ENCODE measurements at regions not wholly inside any gene's neighbourhood (a gene's known extent, or its start where the extent isn't known, plus 50 kb on each side); places are given as distances from the start of the nearest gene placed in this dataset.
A peak's percentile ranks its signal among the peaks of the same experiment; 100 is the strongest.

DNA sequence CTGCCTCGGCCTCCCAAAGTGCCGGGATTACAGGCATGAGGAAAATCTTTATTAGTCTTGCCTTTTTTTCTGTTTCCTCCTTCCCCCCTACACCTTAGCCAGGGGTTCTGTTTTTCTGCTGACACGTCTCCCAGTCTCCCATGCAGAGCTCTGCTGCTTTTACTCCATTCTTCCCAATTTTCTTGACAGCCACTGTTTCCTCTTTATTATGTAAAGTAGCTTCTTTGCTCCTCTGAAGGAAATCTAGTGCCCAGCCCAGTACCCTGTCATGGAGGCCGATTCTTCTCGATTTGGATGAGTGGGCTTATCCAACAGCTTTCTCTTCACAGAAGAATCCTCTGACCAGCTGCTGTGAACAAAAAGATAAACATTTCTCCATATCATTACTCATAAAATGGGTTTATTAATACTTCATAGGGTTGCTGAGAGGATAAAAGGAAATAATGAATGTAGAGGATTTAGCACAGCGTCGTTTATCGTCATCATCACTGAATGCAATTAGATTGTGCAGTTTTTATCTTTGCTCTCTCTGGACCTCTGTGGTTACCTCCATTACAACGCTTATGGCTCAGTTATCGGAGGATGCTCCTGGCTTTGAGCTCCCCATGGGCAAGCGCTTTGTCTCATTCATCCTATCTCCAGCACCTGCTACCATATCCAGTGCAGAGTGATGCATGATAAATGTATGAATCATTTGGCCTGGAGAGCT, 375.6 kb upstream of the C11orf87 start:
- FAIRE-seq (peak; percentile 18), DNase-seq (ENCODE audit: low read depth) (no peak)
- no peak overlapping the region for H3K4me3 ChIP-seq (ENCODE audit: low read depth, low read length)
- H3K27me3 ChIP-seq (ENCODE audit: control insufficient read depth, insufficient read depth, low read length), result no peaks in the 10 kb centered on the region
- H3K36me3 ChIP-seq (ENCODE audit: control insufficient read depth, insufficient read depth, low read length), result no peaks in the 10 kb centered on the region
- TF ChIP-seq, protein P1, sequence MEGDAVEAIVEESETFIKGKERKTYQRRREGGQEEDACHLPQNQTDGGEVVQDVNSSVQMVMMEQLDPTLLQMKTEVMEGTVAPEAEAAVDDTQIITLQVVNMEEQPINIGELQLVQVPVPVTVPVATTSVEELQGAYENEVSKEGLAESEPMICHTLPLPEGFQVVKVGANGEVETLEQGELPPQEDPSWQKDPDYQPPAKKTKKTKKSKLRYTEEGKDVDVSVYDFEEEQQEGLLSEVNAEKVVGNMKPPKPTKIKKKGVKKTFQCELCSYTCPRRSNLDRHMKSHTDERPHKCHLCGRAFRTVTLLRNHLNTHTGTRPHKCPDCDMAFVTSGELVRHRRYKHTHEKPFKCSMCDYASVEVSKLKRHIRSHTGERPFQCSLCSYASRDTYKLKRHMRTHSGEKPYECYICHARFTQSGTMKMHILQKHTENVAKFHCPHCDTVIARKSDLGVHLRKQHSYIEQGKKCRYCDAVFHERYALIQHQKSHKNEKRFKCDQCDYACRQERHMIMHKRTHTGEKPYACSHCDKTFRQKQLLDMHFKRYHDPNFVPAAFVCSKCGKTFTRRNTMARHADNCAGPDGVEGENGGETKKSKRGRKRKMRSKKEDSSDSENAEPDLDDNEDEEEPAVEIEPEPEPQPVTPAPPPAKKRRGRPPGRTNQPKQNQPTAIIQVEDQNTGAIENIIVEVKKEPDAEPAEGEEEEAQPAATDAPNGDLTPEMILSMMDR (IDR thresholded peaks at IDR 0.05; ENCODE audit: insufficient read depth, low read length, severe bottlenecking), result no peak

DNA sequence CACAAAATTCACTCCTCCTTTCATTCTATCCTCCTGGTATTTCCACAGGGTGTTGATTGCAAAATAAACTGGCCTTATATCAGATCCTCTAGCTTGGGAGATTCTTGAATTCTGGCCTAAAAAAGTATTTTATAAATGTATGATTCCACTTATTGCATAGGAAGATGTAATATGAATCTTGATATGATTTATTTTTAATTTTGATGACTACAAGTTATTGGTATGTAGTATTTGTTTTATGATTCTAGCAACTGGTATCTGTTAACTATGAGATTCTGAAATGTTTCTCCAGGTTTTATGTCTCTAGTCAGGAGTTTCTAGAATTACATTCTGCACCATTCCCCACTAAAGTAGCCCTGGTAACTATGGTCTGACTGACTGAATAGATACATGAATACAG, 373.9 kb upstream of the C11orf87 start:
- H3K27me3 ChIP-seq (ENCODE audit: control insufficient read depth, insufficient read depth, low read length), result no peaks in the 10 kb centered on the region
- DNase-seq (ENCODE audit: low read depth) (no peak), FAIRE-seq (no peak)

GRCh38 chr11:109051200-109051599, 370.8 kb upstream of the C11orf87 start:
- no peaks in the 10 kb centered on the region for H3K27me3 ChIP-seq (ENCODE audit: control insufficient read depth, insufficient read depth, low read length)
- no peak for FAIRE-seq
- DNase-seq (ENCODE audit: low read depth), result no peak
- no peaks in the 10 kb centered on the region for H3K36me3 ChIP-seq (ENCODE audit: control insufficient read depth, insufficient read depth, low read length)
- H3K4me3 ChIP-seq (ENCODE audit: low read depth, low read length), result no peak overlapping the region
- TF ChIP-seq, protein P1 (IDR thresholded peaks at IDR 0.05; ENCODE audit: insufficient read depth, low read length, severe bottlenecking), result no peak

More for the DNA sequence above, 373.9 kb upstream of the C11orf87 start:
- no peak overlapping the region for H3K4me3 ChIP-seq (ENCODE audit: low read depth, low read length)
- TF ChIP-seq, protein P1 (IDR thresholded peaks at IDR 0.05; ENCODE audit: insufficient read depth, low read length, severe bottlenecking), result no peak
- H3K36me3 ChIP-seq (ENCODE audit: control insufficient read depth, insufficient read depth, low read length), result no peaks in the 10 kb centered on the region

DNA sequence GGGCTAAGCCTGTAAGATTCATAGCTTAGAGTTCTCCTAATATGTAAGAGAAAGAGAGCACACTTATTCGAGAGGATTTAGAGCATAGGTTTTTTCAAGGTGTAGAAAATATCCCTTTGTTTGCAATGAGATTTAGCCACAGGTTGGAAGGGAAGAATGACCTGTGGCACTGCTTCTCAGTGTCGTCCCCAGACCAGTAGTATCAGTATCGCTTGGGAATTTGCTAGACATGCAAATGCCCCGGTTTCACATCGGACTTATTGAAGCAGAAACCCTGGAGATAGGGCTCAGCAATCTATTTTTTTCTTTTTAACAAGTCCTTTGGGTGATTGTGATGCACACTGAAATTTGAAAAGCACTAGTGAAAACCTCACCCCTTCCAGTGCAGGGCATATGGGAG, 362.6 kb upstream of the C11orf87 start:
- TF ChIP-seq, protein P1 (IDR thresholded peaks at IDR 0.05; ENCODE audit: insufficient read depth, low read length, severe bottlenecking), result no peak
- FAIRE-seq (no peak), DNase-seq (ENCODE audit: low read depth) (no peak)
- Histone ChIP-seq H3K4me3 (ENCODE audit: low read depth, low read length) (no peak overlapping the region), H3K36me3 (ENCODE audit: control insufficient read depth, insufficient read depth, low read length) (no peaks in the 10 kb centered on the region), H3K27me3 (ENCODE audit: control insufficient read depth, insufficient read depth, low read length) (no peaks in the 10 kb centered on the region)

DNA sequence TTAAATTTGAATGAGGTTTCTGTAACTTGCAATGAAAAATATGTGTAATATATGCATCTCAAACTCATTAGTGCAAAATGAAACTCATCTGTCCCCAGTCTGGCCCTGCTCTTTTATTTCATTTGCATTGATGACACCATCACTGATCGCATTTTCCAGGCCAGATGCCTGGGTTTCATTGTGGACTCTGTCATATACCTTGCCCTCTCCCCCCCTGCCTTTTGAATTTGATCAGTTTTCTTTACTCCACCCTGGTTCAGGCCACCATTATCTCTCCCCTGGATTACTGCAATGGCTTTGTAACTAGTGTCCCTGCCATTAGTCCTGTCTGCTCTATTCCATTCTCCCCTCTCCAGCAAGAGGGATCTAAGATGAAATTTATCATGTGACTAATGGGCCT, 360.6 kb upstream of the C11orf87 start:
- DNase-seq (ENCODE audit: low read depth), result no peak
- H3K4me3 ChIP-seq (ENCODE audit: low read depth, low read length), result no peak overlapping the region
- TF ChIP-seq, protein P1 (IDR thresholded peaks at IDR 0.05; ENCODE audit: insufficient read depth, low read length, severe bottlenecking), result no peak
- no peaks in the 10 kb centered on the region for H3K27me3 ChIP-seq (ENCODE audit: control insufficient read depth, insufficient read depth, low read length)
- no peak for FAIRE-seq
- no peaks in the 10 kb centered on the region for H3K36me3 ChIP-seq (ENCODE audit: control insufficient read depth, insufficient read depth, low read length)

- Histone ChIP-seq H3K36me3 (ENCODE audit: control insufficient read depth, insufficient read depth, low read length) (no peaks in the 10 kb centered on the region), H3K4me3 (ENCODE audit: low read depth, low read length) (no peak overlapping the region), H3K27me3 (ENCODE audit: control insufficient read depth, insufficient read depth, low read length) (no peaks in the 10 kb centered on the region)
- DNase-seq (ENCODE audit: low read depth) (peak; percentile 15), FAIRE-seq (no peak)
- TF ChIP-seq, protein P1 (IDR thresholded peaks at IDR 0.05; ENCODE audit: insufficient read depth, low read length, severe bottlenecking), result no peak
Measured at GRCh38 chr11:109062445-109062844, 359.5 kb upstream of the C11orf87 start.
